Fibroblast of upper back skin (primary cell): ENCODE measurements at regions not wholly inside any gene's neighbourhood (a gene's known extent, or its start where the extent isn't known, plus 50 kb on each side); places are given as distances from the start of the nearest gene placed in this dataset.

Source experiments
- DNase-seq: peaks from one replicate; pipeline ENCODE4 v3.0.0-alpha.2; 2013

GRCh38 chr1:209045331-209046057, 538.0 kb upstream of the CAMK1G start:
- DNase-seq = peak; percentile 40

DNA sequence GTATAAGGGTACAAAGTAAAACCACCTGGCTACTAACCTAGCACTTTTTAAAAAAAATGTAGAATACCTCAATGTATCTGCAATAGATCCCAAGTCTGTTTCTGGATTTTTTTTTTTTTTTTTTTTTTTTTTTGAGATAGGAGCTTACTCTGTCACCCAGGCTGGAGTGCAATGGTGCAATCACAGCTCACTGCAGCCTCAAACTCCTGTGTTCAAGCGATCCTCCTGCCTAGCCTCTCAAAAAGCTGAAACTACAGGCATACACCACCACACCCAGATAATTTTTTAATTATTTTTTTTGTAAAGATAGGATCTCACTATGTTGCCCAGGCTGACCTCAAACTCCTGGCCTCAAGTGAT, 537.5 kb upstream of the CAMK1G start:
- DNase-seq = no peak

- no peak for DNase-seq
Observed at GRCh38 chr1:209046935-209047334, 536.6 kb upstream of the CAMK1G start.

DNA sequence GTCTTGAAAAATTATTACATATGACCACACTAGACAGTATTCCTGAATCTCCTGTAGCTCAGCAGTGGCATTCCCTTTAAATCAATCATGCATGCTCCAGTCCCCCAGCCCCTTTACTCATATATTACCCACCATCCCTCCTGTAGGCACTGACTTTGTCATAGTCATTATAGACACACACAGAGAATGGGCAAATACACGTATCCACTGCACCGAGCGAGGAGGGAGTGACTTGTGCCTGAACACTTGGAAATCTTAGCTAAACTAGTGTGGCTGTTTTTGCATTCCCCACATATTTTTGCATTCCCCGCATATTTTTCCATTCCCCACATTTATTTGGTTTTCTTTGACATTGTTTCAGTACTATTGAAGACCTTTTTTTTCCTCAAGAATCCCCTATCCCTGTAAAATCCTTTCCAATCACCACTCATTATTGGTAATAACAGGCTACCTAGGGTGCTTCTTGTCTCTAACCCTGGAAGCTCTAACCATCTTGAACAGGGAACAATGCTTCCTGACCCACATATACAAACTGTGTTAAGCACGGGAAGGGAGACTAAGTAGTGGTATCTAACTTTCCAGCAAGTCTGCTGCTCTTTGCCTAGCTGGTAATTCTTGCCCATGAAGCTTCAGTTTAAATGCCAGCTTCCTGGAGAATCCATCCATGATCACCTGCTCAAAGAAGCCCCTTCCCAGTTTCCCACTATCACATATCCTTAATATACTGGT, 534.4 kb upstream of the CAMK1G start:
- peak; percentile 83 for DNase-seq

- no peak for DNase-seq
Observed at GRCh38 chr1:209051570-209051969, 531.9 kb upstream of the CAMK1G start.

DNA sequence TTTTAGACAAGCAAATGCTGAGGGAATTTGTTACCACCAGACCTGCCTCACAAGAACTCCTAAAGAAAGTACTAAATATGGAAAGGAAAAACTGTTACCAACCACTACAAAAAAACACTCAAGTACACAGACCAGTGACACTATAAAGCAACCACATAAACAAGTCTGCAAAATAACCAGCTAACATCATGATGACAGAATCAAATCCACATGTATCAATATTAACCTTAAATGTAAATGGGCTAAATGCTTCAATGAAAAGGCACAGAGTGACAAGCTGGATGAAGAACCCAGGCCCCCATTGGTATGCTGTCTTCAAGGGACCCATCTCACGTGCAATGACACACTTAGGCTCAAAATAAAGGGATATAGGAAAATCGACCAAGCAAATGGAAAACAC, 529.9 kb upstream of the CAMK1G start:
- no peak for DNase-seq

- DNase-seq = no peak
Observed at GRCh38 chr1:209057083-209057482, 526.4 kb upstream of the CAMK1G start.

DNA sequence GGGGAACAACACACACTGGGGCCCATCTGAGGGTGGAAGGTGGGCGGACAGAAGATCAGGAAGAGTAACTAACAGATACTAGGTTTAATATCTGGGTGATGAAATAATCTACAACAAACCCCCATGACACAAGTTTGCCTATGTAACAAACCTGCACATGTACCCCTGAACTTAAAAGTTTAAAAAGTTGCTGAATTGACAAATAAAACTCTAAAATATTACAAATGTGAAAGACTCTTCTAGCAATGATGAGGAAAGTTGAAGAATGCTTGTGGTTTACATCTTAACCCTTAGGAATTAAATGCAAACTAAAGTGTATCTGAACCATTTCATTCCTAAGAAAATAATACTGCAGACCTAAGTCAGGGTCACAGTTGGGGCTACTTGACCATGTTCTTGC, 525.6 kb upstream of the CAMK1G start:
- DNase-seq = no peak

DNA sequence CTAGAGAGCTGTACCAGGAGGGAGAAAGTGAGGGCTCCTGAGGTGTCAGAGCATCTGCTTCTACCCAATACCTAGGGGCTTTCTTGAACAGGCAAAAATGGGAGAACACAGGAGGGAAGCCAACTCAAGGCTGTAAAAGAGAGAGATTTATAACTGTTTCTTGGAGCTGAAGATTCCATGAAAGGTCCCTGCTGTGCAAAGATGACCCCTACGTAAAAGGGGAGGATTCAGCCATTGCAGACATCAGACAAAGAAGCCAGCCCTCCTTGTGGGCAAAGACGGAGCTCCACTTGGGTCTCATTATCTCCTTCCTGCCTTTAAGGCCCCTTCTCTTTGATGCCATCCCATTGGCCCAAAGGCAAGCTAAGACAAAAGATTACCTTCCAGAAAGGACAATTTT, 524.1 kb upstream of the CAMK1G start:
- DNase-seq = no peak

- no peak for DNase-seq
Observed at GRCh38 chr1:209059981-209060380, 523.5 kb upstream of the CAMK1G start.

- no peak for DNase-seq
Observed at GRCh38 chr1:209062081-209062620, 521.4 kb upstream of the CAMK1G start.

DNA sequence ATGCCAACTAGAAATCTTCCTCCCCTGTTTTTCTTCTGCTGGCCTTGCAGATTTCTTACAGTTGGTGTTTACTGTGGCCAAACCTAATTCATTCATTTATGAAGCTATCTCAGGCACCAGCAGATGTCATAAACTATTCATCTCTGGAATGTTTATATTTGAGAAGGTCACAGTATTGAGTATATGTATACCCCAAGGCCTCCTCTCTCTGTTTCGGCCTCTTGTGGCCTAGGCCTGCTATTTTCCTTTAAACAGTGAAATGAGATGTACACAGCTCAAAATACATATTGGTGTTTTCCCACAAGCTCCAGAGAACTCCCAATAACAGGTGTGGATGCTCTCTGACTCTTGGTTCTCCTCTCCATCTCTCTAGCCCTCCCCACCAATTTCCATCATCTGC, 520.7 kb upstream of the CAMK1G start:
- DNase-seq = no peak

DNA sequence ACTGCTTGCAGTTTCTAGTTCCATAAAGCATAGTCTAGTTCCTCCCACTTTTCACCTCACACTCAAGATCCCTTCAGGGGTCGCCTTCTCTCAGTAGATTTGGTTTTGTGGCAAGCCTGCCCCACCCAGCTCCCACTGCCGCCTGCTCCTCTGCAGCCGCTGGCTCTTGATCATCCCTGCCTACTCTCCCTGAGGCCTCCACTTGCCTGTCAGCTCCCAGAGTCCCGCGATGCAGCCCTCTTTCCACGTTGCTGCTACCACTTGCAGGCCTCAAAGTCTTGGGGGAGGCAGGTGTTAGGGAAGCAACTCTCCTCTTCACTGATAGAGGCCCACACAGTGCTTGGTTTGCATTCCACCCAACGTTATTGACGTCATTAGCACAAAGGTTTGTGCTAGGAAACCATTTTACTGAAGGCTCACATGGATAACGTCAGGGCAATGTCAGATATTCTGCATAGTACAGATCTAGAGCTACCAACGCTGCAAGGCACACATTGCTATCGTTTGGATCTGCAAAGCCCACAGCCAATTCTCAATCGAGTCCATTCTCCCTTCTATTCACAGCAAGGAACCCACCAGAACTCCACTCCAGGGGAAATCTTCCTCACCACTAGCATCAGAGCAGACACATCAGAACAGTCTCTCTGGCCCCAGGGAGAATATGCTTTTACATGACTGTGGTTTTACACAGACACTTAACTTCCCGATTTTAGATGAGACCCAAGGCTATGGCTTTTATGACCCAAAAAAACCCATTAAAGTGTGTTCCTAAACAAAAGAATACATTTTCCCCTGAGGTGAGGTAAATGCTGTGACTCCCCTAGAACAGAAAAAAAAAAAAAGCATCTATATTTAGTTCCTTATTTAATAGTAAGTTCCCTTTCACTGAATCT, 519.5 kb upstream of the CAMK1G start:
- DNase-seq = no peak

DNA sequence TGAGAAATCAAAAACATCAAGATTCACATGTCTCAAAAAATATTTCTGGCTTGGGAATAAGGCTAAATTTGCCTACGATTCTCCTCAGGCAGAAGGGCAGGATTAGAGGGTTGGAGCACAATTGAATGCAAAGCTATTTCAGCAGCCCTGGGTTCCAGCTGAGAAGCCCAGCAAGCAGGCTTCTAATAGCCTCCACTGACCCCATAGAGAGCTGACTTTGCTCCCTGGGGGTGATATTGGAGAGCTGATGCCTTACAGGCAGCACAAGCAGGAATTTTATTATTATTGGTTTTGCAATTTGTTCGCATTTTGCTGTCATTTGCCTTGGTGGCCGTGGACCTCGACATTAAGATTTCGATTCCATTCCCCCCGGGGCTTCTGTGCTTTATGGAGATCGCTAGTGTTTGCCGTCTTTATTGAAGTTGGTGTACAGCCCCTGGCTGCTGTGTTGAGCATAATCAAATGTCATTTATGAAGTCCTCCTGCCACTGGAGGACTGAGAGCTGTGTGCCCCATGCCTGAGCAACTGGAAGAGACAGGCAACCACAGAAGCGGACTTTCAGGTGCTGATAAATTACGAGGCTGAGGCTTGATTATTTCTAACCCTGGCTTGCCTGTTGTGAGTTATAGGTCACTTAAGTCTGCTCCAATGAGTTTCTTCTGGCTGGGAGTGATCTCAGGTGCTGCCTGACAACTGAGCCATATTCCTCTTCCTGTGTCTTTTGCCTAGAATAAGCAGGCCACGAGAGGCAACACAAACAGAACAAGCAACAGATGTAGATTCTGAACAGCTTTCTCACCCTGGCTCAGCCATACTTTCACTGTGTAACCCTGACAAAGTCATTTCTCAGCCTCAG, 518.4 kb upstream of the CAMK1G start:
- no peak for DNase-seq

DNA sequence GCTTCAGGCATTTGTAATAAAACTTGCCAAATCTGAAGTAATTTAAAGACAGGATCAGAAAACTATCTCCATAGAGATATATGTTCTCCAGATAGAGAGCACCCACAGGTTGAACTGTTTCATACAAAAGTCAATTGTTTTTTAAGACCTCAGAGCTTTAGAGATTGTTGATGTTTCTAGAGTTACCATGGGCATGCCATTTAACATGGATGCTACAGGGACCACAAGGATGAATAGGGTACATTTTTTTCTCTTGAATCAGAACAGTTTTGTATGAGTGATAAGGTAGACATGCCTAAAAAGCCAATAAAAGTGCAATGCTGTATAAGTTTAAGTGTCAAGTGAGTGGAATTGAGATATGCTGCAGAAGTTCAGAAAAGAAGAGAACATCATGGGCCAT, 511.0 kb upstream of the CAMK1G start:
- DNase-seq = peak; percentile 35

- no peak for DNase-seq
Observed at GRCh38 chr1:209073879-209074278, 509.6 kb upstream of the CAMK1G start.

- no peak for DNase-seq
Observed at GRCh38 chr1:209074575-209075250, 508.8 kb upstream of the CAMK1G start.

- DNase-seq = peak; percentile 30
Observed at GRCh38 chr1:209076688-209077087, 506.8 kb upstream of the CAMK1G start.

- DNase-seq = peak; percentile 59
Observed at GRCh38 chr1:209080170-209080781, 503.2 kb upstream of the CAMK1G start.

GRCh38 chr1:209086486-209087192, 496.9 kb upstream of the CAMK1G start:
- DNase-seq = no peak

GRCh38 chr1:209094384-209094783, 489.1 kb upstream of the CAMK1G start:
- DNase-seq = no peak
